GM19023 (cell line): ENCODE measurements at regions not wholly inside any gene's neighbourhood (a gene's known extent, or its start where the extent isn't known, plus 50 kb on each side); places are given as distances from the start of the nearest gene placed in this dataset.

Experiments
- ATAC-seq: cut with Tn5 transposase; IDR thresholded peaks from one replicate; pipeline ENCODE4 v1.9.1; 2021; ENCODE audit warnings: mild to moderate bottlenecking, moderate library complexity; ENCODE audit not compliant: unreplicated experiment

DNA sequence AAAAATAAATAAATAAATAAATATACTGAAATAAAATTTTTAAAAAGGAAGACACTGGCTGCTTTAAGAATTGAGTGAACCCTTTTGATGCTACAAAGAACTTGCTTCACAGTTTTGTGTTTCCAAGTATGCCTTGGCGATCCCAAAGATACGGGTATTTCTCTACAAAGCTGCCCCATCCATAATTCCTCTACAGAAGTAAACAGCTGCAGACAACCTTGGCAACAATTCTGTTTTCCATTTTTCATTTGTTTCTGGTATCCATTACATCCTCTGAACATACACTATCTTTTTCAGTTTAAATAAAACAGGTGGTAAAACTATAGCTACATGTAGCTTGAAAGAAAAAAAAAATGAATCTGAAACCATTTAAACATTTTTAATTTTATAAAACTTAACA lies 552.8 kb upstream of the KLHL29 start:
- no peak for ATAC-seq

DNA sequence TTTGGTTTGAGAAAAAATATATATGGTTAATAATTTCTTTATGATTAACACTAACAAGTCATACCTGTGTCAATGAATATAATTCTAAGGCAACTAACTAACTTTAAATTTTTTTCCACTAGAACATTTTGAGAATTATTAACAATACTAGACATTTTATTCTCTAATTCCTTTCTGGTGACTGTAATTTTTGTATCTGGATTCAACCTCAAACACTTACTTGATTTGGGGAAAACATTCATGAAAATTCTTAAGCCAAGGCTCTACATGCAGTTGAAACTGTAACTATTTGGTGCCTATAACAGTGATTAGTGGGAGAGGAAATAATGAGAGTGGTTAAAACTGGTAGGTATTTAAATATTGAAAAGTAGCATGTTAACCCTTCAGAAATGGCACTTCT lies 546.5 kb upstream of the KLHL29 start:
- no peak for ATAC-seq

DNA sequence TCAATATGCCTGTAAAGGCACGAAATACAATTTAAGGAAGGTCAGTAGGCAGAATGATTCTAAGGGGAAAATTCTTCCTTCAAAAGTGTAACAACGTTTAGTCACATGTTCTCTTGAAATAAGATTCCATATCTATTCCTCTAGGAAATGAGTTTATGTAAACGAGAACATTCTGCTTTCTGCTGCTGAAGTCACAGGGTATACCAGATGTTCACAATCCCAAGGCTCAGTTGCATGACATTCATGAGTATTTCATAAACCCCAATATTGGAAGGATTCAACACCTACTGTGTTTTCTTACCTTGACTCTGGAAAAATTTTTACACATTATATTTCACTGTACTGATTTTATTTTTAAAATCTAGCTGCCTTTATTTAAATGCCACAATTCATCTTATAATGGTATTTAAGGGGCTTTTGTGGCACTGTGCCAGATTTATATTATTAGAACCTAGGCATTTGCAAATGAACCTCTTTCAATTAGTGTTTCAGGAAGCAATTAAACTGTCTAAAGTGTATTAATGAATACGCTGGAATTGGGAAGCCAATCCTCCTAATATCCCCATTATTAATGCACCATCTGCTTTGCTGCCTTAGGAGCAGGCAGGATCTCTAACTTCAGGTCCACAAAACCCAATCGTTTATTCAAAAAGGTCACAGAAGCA lies 542.6 kb upstream of the KLHL29 start:
- ATAC-seq = no peak

DNA sequence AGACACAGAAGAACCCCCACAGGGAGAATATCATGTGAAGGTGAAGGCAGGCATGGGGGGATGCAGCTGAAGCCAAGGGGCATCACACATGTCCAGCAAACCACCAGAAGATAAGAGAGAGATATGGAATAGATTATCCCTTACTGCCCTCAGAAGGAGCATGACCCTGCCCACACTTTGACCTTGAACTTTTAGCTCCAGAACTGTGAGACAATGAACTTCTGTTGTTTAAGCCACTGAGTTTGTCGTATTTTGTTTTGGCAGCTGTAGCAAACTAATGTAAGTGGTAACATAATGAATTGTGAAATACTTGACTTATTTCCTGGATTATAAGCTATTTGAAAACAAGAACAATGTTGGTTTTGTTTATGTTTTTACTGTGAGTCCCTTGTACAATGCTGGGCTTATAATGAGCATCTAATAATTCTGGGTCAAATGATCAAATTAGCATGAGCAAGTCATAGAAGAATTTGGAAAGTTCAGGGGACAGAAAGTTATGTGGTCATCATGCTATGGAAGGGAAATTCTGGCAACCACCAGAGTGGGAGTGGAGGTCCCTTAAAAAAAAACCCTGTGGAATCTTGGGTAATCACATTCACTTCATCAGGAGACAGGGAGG lies 541.0 kb upstream of the KLHL29 start:
- no peak for ATAC-seq

DNA sequence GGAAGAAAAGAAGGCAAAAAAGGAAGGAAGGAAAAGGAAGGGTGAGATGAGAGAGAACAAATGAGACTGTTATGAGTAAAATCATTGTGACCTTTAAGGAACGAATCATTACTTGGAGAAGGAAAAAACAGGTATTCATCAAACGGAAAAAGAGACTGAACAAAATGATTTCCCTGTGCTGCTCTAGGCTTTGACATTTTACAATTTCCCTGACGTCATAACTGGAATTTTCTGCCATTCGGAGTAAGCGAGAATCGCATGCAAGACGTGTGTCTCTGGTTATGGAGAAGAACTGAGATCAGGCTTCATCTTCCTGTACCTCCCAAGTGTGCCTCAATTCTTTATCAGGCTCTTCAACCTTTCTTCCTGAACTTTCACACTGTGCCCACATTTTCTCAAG lies 534.7 kb upstream of the KLHL29 start:
- no peak for ATAC-seq

DNA sequence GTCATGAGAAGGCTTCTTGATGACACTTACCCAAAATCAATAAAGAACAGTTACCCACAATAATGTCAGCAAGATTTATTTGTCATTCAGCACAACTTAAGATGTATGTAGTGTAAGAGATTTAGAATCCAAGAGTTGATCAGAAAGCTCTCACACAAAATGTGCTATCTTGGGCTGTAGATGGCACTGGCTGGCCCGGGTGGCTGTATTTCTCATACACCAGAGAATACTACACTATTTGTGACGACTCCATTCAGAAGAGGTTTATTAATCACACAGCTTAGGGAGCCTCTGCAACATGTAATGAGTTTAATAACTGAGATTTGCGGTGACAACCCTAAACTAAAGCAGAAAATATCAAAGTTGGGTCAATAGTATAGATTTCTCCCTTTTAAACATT lies 530.4 kb upstream of the KLHL29 start:
- ATAC-seq = no peak

DNA sequence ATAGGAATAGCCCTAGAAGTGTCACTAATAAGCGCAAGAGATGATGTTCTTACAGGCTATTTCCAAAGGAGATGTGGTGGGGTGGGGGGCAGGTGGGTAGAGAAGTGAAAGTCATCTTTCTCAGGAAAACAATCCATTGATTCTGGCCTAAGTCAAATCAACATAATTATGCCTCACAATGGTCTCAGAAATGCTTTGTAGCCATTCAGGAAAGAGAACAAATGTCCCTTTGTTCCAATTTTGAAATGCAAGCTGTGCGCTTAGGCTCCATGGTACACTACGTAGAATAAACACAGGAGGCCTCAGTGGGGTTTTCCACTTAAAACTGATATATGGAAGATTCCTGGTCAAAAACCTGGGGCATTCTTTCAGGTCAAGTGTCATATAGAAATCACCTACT lies 529.9 kb upstream of the KLHL29 start:
- no peak for ATAC-seq

DNA sequence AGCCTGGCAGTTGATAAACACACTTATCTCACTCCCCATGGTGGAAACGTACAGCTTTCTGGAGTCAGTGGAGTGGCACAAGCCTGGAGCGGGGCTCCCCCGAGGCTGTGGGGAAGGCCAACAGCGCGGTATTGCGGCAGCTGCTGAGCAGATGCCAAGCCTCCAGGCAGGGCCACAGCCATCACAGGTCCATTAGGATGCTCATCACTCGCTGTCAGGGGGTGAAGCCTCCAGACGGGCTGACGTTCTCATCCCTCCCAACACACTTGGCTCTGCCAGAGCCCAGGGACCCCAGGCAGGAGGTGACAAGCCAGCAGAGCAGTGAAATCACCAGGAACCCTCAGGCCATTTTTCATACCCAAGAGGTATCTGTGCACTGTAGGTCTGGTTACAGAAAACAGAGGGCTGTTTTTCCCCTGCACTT lies 529.2 kb upstream of the KLHL29 start:
- no peak for ATAC-seq

DNA sequence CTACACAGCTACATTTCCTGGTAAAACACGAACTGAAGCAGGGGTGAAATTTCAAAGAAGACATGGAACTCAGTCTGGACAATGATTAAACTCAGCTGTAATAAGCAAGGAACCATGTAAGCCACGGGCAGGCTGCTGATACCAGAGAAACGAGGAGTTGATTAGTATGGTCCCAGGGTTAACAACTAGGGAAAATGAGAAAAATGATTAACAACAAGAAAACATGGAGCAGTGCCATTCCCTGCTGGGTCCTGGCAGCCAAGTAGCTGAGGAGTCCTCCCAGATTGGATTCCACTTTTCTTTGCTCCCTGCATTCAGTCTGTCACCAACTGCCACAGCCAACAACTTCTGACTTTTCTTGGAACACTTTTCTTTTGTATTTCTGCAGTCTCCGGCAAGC lies 517.0 kb upstream of the KLHL29 start:
- no peak for ATAC-seq

DNA sequence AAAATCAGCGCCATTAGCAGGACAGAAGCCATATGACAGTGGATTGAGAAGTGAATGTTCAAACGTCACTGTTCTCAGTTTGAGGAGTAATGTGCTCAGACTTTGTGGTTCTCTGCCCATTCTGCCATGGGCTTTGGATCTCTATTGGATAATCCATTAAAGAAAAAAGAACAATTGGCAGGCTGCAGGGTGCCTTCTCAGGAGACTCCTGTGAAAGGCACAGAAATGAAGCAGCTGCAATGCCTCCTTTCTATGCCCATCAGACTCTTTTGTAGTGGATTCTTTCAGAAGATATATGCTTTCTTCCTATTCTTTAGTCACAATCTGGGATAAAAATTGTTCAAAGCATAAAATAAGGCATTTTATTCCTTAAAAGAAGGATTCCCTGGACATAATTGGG lies 506.9 kb upstream of the KLHL29 start:
- ATAC-seq = no peak

DNA sequence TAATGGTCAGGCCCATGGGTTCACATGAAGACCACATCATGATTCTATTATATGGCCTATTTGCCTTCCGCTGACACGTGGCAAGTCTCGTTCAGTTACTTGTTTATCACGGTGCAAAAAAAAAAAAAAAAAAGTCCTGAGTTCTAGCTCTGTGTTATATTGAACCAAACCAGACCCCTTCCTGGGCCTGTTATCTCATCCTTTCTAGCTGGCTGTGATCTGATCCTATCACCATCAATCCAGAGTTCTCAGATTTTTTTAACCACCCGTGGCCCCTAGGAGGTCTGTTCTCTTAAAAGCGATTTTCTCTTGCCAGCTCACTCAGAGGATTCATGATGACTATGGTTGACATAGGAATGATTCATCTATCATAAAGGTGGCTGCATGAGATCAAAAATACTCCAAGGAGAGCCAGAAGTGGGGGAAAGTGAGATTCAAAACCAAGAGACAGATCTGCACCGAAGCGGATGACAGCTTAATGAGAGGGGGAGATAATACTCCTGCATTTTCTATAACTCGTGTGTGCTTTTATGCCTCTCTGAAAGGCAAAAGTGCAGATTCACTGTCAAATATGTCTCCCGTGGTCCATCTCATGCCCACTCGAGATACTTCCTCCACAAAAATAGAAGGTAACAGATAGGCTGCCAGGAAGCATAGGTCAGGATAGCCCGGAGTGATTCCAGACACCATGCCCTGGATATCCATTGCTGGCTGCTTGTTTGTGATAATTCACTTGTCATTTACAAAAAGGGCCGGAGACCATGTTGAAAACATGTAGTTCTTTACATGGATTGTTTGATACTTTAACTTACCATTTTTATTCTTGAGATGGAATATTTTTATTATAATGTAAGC lies 505.7 kb upstream of the KLHL29 start:
- no peak for ATAC-seq

DNA sequence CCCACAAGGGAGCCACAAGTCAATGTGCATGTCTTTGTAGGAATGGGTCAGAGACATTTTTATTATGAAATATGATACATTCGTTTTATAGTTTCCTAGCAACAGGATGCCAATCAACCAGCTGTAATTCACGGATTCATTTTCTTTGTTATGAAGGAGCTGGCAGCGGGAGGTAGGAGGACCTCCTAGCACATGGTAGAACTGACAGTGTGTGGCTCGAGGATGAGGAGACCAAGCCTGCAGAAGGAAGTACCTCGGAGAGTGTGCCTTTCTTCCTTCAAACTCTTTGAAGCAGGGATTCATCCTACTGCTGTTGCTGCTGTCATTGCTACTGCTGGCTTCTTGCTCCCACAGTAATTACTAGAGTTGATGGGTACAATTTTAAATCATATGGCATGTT lies 504.8 kb upstream of the KLHL29 start:
- ATAC-seq = no peak

DNA sequence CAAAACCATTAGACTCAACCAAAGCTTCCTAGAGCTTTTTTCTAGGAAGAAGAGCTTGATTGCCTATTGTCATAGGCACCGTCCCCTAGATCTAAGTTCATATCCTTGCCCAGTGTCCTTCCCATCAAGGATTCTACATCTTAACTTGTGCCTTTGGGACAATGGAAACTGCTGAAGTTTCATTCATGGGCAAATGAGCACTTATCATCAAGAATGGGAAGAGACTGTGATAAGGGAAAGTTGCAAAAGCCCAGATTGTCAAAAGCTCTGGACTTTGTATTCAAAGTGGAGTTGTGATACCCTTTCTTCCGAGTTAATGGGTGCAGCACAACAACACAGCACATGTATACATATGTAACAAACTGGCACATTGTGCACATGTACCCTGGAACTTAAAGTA lies 503.0 kb upstream of the KLHL29 start:
- no peak for ATAC-seq

DNA sequence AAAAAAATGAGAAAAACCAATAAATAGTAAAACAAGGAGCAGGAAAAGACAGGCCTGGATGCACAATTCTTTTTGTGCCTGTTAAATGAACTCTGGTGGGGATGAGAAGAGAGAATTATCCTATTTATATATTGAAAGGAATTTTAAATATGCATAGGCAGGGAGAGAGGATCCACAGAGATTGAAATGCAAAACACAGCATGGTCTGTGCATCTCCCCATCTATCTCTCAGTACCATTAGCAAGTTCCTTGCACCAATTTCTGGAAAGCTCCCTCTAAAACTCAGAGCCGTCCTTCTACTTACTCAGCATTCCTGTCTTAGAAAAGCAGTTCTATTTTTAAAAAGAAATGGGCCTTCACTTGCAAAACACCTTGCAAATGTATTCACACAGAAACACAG lies 502.3 kb upstream of the KLHL29 start:
- no peak for ATAC-seq

DNA sequence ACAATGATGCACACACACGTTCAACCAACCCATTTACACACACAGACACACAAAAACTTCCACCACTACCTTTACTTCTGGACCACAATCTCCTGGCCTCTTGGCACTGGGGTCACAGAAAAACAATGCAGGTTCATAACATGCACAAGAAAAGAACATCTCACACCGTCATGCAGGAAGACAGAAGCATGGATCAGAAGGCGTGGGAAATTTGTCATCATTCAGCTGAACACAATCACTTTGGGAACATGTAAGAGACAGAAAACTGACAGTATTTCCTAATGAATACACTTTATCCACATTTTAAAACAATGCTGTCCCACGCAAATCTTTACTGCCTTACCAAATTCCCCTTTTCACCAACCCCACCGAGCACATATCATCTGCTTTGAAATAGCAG lies 501.9 kb upstream of the KLHL29 start:
- no peak for ATAC-seq

DNA sequence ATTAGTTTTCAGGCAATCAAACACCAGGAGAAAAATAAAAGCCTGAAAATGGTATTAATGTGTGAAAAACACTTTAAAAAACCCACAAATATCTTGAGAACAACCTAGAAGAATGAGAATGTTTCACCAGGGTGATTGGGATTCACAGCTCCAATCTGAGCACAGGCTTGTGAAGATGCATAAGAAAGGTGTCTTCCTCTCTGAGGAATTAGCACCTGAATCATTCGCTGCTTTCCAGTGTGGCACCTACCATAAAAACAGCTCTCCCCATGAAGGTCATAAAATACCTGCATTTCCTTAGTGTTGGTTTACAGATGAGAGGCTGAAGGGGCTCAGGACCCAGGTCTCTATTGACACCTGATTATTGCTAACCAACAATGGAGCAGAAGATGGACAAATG lies 499.7 kb upstream of the KLHL29 start:
- ATAC-seq = no peak

DNA sequence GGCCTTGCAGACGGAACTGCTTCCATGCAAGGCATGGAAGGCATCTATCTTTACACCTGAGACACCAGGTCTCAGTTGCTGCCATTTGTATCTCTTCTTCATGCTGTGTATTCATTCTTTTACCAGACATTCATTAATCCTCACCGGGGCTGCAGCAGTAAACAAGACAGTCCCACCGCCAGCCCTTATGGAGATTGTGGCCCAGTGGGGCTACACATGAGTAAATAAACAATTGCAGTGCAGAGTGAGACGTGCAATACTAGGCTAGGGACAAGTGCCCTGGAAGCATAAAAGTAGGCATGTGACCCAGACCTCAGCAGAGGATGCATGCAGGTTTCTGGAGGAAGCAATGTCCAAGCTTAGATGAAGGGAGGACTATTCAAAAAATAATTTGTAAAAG lies 497.6 kb upstream of the KLHL29 start:
- no peak for ATAC-seq

DNA sequence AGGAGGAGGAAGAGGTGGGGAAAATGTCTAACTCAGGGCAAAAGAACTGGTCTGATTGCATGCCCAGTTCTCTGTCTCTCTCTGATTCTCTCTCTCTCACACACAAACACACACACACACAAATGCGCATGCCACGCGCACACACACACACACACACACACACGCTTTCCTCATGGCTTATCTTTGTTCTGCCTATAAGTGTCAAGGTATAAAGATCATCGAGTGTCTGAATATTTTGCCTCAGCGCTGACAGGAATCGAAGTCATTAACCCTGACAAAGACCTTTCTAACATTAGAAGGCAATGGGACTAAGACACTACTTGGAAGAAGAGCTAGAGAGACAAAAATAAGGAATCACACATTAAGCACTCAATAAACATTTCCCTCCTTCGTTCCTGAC lies 497.1 kb upstream of the KLHL29 start:
- ATAC-seq = no peak

DNA sequence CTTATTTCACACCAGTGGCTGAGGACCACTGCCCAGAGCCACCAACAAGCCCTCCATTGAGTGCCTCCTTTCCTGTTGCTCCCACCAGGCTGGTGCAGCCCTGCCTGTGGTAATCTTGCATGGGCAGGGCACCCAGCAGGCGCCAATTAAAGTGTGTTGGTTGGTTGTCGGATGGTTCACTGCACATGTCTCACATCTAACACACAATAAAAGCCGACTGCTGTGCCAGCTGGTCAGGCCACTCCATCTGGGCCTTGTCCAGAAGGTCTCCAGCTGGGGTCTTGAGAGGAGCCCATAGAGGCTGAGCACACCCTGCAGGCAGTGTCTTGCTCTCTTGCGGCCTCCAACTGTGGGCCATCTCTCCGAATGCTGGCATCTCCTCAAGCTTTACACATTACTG lies 494.8 kb upstream of the KLHL29 start:
- ATAC-seq = no peak

DNA sequence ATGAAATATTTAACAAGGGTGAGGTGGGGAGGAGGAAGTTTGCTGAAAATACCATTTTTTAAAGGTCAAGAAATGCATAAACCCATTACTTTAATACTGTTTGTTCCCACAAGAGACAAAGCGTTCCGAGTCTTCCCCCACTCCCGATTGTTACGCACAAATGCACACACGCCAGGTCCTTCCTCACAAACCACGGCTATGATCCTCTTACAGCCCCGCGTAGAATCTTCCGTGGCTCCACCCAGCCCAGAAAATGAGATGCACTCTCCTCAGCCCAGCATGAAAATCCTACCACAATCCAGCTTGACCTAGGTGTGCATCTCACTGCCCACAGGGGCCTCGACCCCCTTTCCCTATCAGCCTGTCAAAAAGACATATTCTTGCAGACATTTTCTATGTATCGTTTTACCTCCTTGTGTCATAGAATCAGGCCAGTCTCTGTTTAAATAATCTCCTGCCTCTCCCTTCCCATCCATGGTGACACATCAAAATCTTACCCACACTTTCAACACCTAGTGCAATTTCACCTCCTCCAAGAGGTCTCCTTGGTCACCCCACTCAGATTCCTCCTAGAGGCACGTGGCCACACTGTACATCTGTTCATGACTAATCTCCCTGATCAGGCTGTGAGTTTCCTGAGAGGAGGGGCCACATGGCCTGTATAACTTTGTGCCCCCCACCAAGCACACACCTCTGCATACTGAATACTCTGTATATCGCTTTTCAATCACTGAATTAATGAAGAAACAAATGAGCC lies 491.0 kb upstream of the KLHL29 start:
- ATAC-seq = no peak

DNA sequence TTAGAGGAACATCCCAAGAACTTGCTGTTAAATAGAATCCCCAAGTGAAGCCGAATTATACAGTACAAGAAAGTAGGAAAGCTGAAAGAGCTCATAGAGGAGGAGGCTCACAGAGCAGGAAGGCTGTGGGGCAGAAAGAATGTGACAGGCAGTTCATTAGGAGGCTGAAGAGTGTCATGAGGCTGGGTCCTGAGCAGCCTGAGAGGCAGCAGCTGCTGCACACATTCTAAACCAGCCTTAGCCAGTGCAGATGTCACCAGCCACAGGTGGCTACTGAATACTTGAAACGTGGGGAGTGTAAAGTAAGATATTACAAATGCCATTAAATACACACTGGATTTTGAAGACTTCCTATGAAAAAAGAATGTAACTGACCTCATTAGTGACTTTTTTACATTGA lies 490.2 kb upstream of the KLHL29 start:
- ATAC-seq = no peak
